SK-N-SH (cell line): ENCODE measurements at regions not wholly inside any gene's neighbourhood (a gene's known extent, or its start where the extent isn't known, plus 50 kb on each side); places are given as distances from the start of the nearest gene placed in this dataset.

Experiments used
- MEF2A ChIP-seq: IDR thresholded peaks from 2 replicates; pipeline ENCODE4 v1.4.0; 2012; ENCODE audit warnings: low read depth, borderline replicate concordance
- RCOR1 ChIP-seq: fragments of 150-350 bp; IDR thresholded peaks from 2 replicates; pipeline ENCODE4 v1.6.1; 2017; ENCODE audit warnings: antibody characterized with exemption, low read length
- TF ChIP-seq, protein P1 (sequence below): fragments of 200-600 bp; sonication (generic); IDR thresholded peaks from 2 replicates; pipeline ENCODE4 v1.6.1; 2017; ENCODE audit warnings: antibody characterized with exemption, mild to moderate bottlenecking, moderate library complexity

DNA sequence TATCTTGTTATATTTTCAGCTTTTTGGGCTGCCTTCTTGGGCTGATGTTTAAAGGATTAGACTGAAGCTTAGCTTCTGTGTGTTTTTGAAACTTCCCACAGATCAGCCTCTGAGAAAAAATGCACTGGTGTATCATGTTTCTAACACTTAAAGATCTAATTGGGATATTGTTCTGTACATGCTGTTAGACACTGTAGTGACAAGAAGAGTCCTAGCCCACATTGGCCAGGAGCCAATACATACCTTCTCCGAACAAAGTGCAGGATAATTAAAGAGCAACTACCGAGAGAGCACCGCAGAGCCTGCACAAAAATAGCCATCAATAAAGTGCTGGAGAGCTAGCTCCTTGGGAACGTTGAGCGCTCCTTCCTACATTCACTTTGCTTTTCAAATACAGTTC lies 289.4 kb upstream of the SP8 start:
- no peak for TF ChIP-seq RCOR1
- no peak for TF ChIP-seq MEF2A
- TF ChIP-seq, protein P1, sequence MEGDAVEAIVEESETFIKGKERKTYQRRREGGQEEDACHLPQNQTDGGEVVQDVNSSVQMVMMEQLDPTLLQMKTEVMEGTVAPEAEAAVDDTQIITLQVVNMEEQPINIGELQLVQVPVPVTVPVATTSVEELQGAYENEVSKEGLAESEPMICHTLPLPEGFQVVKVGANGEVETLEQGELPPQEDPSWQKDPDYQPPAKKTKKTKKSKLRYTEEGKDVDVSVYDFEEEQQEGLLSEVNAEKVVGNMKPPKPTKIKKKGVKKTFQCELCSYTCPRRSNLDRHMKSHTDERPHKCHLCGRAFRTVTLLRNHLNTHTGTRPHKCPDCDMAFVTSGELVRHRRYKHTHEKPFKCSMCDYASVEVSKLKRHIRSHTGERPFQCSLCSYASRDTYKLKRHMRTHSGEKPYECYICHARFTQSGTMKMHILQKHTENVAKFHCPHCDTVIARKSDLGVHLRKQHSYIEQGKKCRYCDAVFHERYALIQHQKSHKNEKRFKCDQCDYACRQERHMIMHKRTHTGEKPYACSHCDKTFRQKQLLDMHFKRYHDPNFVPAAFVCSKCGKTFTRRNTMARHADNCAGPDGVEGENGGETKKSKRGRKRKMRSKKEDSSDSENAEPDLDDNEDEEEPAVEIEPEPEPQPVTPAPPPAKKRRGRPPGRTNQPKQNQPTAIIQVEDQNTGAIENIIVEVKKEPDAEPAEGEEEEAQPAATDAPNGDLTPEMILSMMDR = no peak
